Activated CD4-positive, alpha-beta T cell treated with anti-CD3 and anti-CD28 coated beads for 36 hours (primary cell): ENCODE measurements at regions not wholly inside any gene's neighbourhood (a gene's known extent, or its start where the extent isn't known, plus 50 kb on each side); places are given as distances from the start of the nearest gene placed in this dataset.

Experiments used
- ATAC-seq: fragments of 200-7000 bp; cut with Tn5 transposase; one replicate; pipeline ENCODE4 v1.10.0; 2021; ENCODE audit warnings: mild to moderate bottlenecking, moderate library complexity
- CTCF ChIA-PET: fragments of 350-600 bp; sonication (Branson Sonifier 250); formaldehyde crosslinking; loops from one replicate; lab custom pipeline; 2021; ENCODE audit warnings: antibody characterized with exemption; lab: Charles Lee
- POLR2A ChIA-PET: fragments of 350-600 bp; sonication (Branson Sonifier 250); formaldehyde crosslinking; loops from one replicate; lab custom pipeline; 2021; ENCODE audit warnings: antibody characterized with exemption, inconsistent platforms; lab: Charles Lee
- DNase-seq: peaks from one replicate; pipeline ENCODE4 v3.0.0-alpha.2; 2020
- H3K27ac Mint-ChIP-seq: one replicate; pipeline ENCODE4 v1.8.0; 2021; ENCODE audit warnings: mixed read lengths
- H3K27me3 Mint-ChIP-seq: one replicate; pipeline ENCODE4 v1.8.0; 2021; ENCODE audit warnings: mixed read lengths
- H3K36me3 Mint-ChIP-seq: one replicate; pipeline ENCODE4 v1.8.0; 2021; ENCODE audit warnings: low read depth, mixed read lengths
- H3K4me1 Mint-ChIP-seq: one replicate; pipeline ENCODE4 v1.8.0; 2021; ENCODE audit warnings: mixed read lengths
- H3K4me3 Mint-ChIP-seq: one replicate; pipeline ENCODE4 v1.8.0; 2021; ENCODE audit warnings: mild to moderate bottlenecking, moderate library complexity, mixed read lengths
- H3K9me3 Mint-ChIP-seq: one replicate; pipeline ENCODE4 v1.8.0; 2021; ENCODE audit warnings: low read depth, mixed read lengths
- intact Hi-C, 2 experiments: fragments of 100-400 bp; cut with DNase I in 1 of 2; cut with micrococcal nuclease in 1 of 2; formaldehyde crosslinking; loops; one replicate each; pipeline versions ENCODE4 v1.14.2 to v1.15.1; 2022 to 2024; cut with DNase I, micrococcal nuclease

DNA sequence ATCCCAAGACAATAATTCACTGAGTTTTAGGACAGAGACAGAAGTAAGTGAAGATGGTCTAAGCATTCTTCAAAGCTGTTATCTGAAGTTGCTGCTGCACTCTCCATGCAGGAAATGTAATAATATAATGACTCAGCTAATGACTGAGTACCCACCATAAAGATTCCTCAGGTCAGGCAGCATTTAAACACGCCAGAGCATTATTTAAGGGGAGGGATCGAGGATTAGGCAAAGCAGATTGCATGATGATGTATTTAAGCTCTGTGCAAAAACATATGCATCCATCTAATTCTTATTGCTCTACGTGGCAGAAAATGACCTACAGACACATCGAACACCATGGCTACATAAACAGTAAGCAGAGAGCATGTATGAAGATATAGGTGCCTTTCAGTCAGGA lies 216.4 kb downstream of the UNC5CL start:
- intact Hi-C loops, result no loop called here
- Mint-ChIP-seq H3K27me3 (peaks cover 4% of the 10 kb centered on the region), H3K27ac (no peak overlapping the region), H3K36me3 (no peaks in the 10 kb centered on the region), H3K4me3 (no peak overlapping the region), H3K9me3 (no peaks in the 10 kb centered on the region), H3K4me1 (no peaks in the 10 kb centered on the region)
- ATAC-seq (no peak), DNase-seq (no peak)
- ChIA-PET CTCF (interaction anchor here (2.1 kb wide), 1 partner anchor 10 kb away, joined by 5 read pairs; no protein-coding TSS in a partner anchor), POLR2A (no interaction called here)

- DNase-seq (peak; percentile 49), ATAC-seq (peak; percentile 51)
- H3K27me3 Mint-ChIP-seq, result peaks cover 4% of the 10 kb centered on the region
- peak overlapping the region; percentile 74 for H3K27ac Mint-ChIP-seq
- H3K4me3 Mint-ChIP-seq, result no peak overlapping the region
- POLR2A ChIA-PET, result no interaction called here
- H3K9me3 Mint-ChIP-seq, result no peaks in the 10 kb centered on the region
- no peaks in the 10 kb centered on the region for H3K36me3 Mint-ChIP-seq
- intact Hi-C loops, result no loop called here
- no peaks in the 10 kb centered on the region for H3K4me1 Mint-ChIP-seq
- CTCF ChIA-PET, result no interaction called here
Observed at GRCh38 chr6:40819182-40819834, 219.7 kb downstream of the UNC5CL start.

GRCh38 chr6:40817369-40817768 lies 221.7 kb downstream of the UNC5CL start:
- DNase-seq (no peak), ATAC-seq (no peak)
- intact Hi-C loops, result no loop called here

DNA sequence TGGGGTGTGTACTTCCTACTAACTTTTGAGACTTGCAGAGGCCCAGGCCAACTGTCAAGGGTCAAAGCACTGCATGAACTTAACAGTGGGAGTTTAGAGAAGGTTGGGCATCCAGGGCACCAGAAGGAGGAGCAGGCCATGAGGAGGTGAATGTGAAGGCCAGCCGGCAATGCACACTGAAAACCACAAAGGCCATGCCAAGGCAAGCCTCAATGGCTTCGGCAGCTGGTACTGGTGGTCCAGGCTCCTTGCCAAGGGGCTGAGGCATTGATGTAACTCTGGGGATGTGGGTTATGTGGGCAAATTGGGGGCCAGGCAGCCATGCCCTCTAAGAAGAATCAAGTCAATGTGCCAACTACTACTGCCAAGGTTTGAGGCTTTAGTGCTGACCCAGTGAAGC lies 222.4 kb downstream of the UNC5CL start:
- Mint-ChIP-seq H3K36me3 (no peaks in the 10 kb centered on the region), H3K27ac (no peak overlapping the region), H3K27me3 (peaks cover 3% of the 10 kb centered on the region), H3K4me3 (no peak overlapping the region), H3K4me1 (no peaks in the 10 kb centered on the region), H3K9me3 (no peaks in the 10 kb centered on the region)
- ChIA-PET POLR2A (no interaction called here), CTCF (interaction anchor here (0.5 kb wide), 1 partner anchor 342 kb away, joined by 4 read pairs; no protein-coding TSS in a partner anchor)
- DNase-seq (no peak), ATAC-seq (no peak)
- intact Hi-C loops, result no loop called here

More at GRCh38 chr6:40817369-40817768, 221.7 kb downstream of the UNC5CL start:
- H3K4me3 Mint-ChIP-seq, result no peak overlapping the region
- ChIA-PET POLR2A (no interaction called here), CTCF (no interaction called here)
- no peak overlapping the region for H3K27ac Mint-ChIP-seq
- no peaks in the 10 kb centered on the region for H3K4me1 Mint-ChIP-seq
- H3K27me3 Mint-ChIP-seq, result peaks cover 3% of the 10 kb centered on the region
- no peaks in the 10 kb centered on the region for H3K9me3 Mint-ChIP-seq
- H3K36me3 Mint-ChIP-seq, result no peaks in the 10 kb centered on the region

DNA sequence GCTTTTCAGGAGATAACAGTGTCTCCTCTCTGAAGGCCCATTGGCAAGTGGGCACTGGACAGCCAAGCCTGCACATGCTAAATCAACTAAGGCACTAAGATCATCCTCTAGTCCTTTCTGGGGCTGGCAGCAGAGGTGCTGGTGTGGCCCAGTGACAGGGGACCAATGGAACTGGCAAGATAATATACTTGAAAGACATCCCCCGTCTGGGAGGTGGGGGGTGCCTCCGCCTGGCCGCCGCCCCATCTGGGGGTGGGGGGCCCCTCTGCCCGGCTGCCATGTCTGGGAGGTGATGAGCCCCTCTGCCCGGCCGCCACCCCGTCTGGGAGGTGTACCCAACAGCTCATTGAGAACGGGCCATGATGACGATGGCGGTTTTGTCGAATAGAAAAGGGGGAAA lies 223.3 kb downstream of the UNC5CL start:
- Mint-ChIP-seq H3K27ac (no peak overlapping the region), H3K4me1 (no peaks in the 10 kb centered on the region), H3K9me3 (no peaks in the 10 kb centered on the region), H3K27me3 (no peaks in the 10 kb centered on the region), H3K36me3 (no peaks in the 10 kb centered on the region), H3K4me3 (no peak overlapping the region)
- intact Hi-C loops, result no loop called here
- CTCF ChIA-PET, result no interaction called here
- DNase-seq (no peak), ATAC-seq (no peak)
- POLR2A ChIA-PET, result no interaction called here

GRCh38 chr6:40810171-40810570 lies 223.0 kb upstream of the LRFN2 start:
- POLR2A ChIA-PET, result no interaction called here
- H3K27ac Mint-ChIP-seq, result no peak overlapping the region
- CTCF ChIA-PET, result no interaction called here
- H3K36me3 Mint-ChIP-seq, result no peaks in the 10 kb centered on the region
- H3K4me1 Mint-ChIP-seq, result no peaks in the 10 kb centered on the region
- DNase-seq, result no peak
- intact Hi-C loops, result no loop called here
- no peak overlapping the region for H3K4me3 Mint-ChIP-seq
- H3K27me3 Mint-ChIP-seq, result no peaks in the 10 kb centered on the region
- no peak for ATAC-seq
- no peaks in the 10 kb centered on the region for H3K9me3 Mint-ChIP-seq

DNA sequence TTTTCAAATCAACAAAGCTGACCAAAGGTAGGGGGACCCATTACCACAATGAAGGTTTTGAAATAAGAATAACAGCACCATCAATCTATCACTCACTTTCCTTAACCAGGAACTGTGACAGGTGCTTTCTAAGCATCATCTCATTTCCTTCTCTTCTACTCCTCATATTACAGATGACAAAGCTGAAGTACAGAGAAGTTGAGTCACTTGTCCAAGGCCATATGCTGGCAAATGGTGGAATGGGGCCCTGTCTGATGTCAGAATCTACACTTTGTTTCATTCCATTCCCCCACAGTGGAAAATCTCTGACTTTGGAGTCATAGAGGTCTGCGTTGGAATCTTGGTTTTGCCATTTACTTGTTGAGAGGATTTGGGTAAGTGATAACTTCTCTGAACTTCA lies 222.5 kb upstream of the LRFN2 start:
- Mint-ChIP-seq H3K27me3 (no peaks in the 10 kb centered on the region), H3K36me3 (no peaks in the 10 kb centered on the region), H3K4me3 (no peak overlapping the region), H3K9me3 (no peaks in the 10 kb centered on the region), H3K27ac (no peak overlapping the region), H3K4me1 (no peaks in the 10 kb centered on the region)
- intact Hi-C loops, result no loop called here
- DNase-seq (no peak), ATAC-seq (no peak)
- ChIA-PET POLR2A (no interaction called here), CTCF (interaction anchor here (0.9 kb wide), 1 partner anchor 17 kb away, joined by 3 read pairs; no protein-coding TSS in a partner anchor)

DNA sequence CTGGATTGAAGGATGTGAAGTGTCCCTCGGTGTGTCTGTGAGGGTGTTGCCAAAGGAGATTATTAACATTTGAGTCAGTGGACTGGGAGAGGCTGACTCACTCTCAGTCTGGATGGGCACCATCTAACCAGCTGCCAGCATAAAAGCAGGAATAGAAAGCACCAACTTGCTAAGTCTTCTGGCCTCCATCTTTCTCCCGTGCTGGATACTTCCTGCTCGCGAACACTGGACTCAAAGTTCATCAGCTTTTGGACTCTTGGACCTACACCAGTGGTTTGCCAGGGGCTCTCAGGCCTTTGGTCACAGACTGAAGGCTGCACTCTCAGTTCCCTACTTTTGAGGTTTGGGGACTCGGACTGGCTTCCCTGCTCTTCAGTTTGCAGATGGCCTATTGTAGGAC lies 220.3 kb upstream of the LRFN2 start:
- Mint-ChIP-seq H3K36me3 (no peaks in the 10 kb centered on the region), H3K9me3 (no peaks in the 10 kb centered on the region), H3K4me3 (no peak overlapping the region), H3K4me1 (no peaks in the 10 kb centered on the region), H3K27me3 (no peaks in the 10 kb centered on the region), H3K27ac (no peak overlapping the region)
- intact Hi-C loops, result no loop called here
- POLR2A ChIA-PET, result no interaction called here
- no peak for DNase-seq
- no peak for ATAC-seq
- CTCF ChIA-PET, result no interaction called here

DNA sequence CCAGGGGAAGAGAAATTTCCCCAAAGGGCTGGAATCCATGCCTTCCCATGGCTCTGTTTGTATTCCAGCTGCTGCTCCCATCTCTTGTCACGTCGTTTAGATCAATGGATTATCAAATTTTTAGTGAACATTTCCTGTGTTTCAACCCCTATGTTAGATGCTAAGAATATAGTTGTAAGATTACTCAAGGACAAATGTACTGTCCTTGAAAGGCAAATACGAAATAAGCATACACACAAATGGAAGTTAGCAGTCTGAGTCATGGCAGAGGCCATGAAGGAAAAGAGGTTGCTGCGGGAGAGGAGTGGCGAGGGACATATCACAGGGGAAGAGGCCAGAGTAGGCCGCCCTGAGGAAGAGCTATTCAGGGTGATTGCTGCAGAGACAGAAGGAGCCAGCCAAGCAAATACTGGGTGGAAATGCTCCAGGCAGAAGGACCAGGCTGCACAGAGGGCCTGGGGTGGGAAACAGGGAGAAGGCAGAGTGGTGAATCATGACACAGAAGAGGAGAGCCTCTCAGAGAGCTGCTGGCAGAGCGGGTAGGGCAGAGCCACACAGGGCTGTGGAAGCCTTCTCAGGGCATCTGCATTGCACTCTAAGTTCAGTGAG lies 219.2 kb upstream of the LRFN2 start:
- intact Hi-C loops, result no loop called here
- CTCF ChIA-PET, result no interaction called here
- POLR2A ChIA-PET, result no interaction called here
- Mint-ChIP-seq H3K27ac (no peak overlapping the region), H3K9me3 (no peaks in the 10 kb centered on the region), H3K4me3 (no peak overlapping the region), H3K36me3 (no peaks in the 10 kb centered on the region), H3K4me1 (no peaks in the 10 kb centered on the region), H3K27me3 (no peaks in the 10 kb centered on the region)
- ATAC-seq (no peak), DNase-seq (no peak)

GRCh38 chr6:40805336-40805735 lies 218.2 kb upstream of the LRFN2 start:
- Mint-ChIP-seq H3K4me3 (no peak overlapping the region), H3K36me3 (no peaks in the 10 kb centered on the region), H3K9me3 (no peaks in the 10 kb centered on the region), H3K27me3 (no peaks in the 10 kb centered on the region), H3K27ac (no peak overlapping the region), H3K4me1 (no peaks in the 10 kb centered on the region)
- ChIA-PET CTCF (interaction anchor here (0.7 to 0.8 kb wide), 2 partner anchors 39 to 127 kb away, joined by 3 read pairs; no protein-coding TSS in a partner anchor), POLR2A (no interaction called here)
- intact Hi-C loops, result no loop called here
- ATAC-seq (no peak), DNase-seq (no peak)

- DNase-seq (no peak), ATAC-seq (no peak)
- CTCF ChIA-PET, result interaction anchor here (0.7 to 0.8 kb wide), 2 partner anchors 38 to 127 kb away, joined by 3 read pairs; no protein-coding TSS in a partner anchor
- Mint-ChIP-seq H3K4me1 (no peaks in the 10 kb centered on the region), H3K9me3 (no peaks in the 10 kb centered on the region), H3K36me3 (no peaks in the 10 kb centered on the region), H3K4me3 (no peak overlapping the region), H3K27me3 (no peaks in the 10 kb centered on the region), H3K27ac (no peak overlapping the region)
- POLR2A ChIA-PET, result no interaction called here
- intact Hi-C loops, result no loop called here
Observed at GRCh38 chr6:40804905-40805304, 217.7 kb upstream of the LRFN2 start.
